Endodermal cell (in vitro differentiated cells): ENCODE measurements at regions not wholly inside any gene's neighbourhood (a gene's known extent, or its start where the extent isn't known, plus 50 kb on each side); places are given as distances from the start of the nearest gene placed in this dataset.

Source experiments
- DNase-seq: peaks from one replicate; pipeline ENCODE4 v3.0.0-alpha.2; 2017
- H3K27ac ChIP-seq: 2 replicates; pipeline ENCODE4 v1.5.1; 2013; ENCODE audit warnings: mild to moderate bottlenecking, low read depth, low read length, moderate library complexity
- H3K27me3 ChIP-seq: 2 replicates; pipeline ENCODE4 v1.6.1; 2013; ENCODE audit warnings: mild to moderate bottlenecking, low read length, moderate library complexity; ENCODE audit not compliant: insufficient read depth, control insufficient read depth, poor library complexity, severe bottlenecking
- H3K36me3 ChIP-seq: 2 replicates; pipeline ENCODE4 v1.7.0; 2013; ENCODE audit warnings: mild to moderate bottlenecking, low read length, moderate library complexity; ENCODE audit not compliant: control insufficient read depth, insufficient read depth
- H3K4me1 ChIP-seq: one replicate; pipeline ENCODE4 v1.7.0; 2013; ENCODE audit warnings: low read length; ENCODE audit not compliant: control insufficient read depth, insufficient read depth
- H3K4me3 ChIP-seq: 2 replicates; pipeline ENCODE4 v1.5.1; 2013; ENCODE audit warnings: mild to moderate bottlenecking, low read length, moderate library complexity
- H3K9ac ChIP-seq: 2 replicates; pipeline ENCODE4 v1.6.1; 2013; ENCODE audit warnings: mild to moderate bottlenecking, low read length, moderate library complexity; ENCODE audit not compliant: poor library complexity, severe bottlenecking; ENCODE audit errors: extremely low read depth
- H3K9me3 ChIP-seq: 2 replicates; pipeline ENCODE4 v1.6.1; 2013; ENCODE audit warnings: mild to moderate bottlenecking, low read length, moderate library complexity; ENCODE audit not compliant: control insufficient read depth
- H3K27ac Mint-ChIP-seq: 2 replicates; pipeline ENCODE4 v1.8.0; 2020; ENCODE audit warnings: mixed read lengths
- H3K27me3 Mint-ChIP-seq: 2 replicates; pipeline ENCODE4 v1.8.0; 2021; ENCODE audit warnings: mild to moderate bottlenecking, mixed read lengths; ENCODE audit not compliant: insufficient read depth
- H3K36me3 Mint-ChIP-seq: 2 replicates; pipeline ENCODE4 v1.8.0; 2020; ENCODE audit warnings: low read depth, mixed read lengths
- H3K4me1 Mint-ChIP-seq: 2 replicates; pipeline ENCODE4 v1.8.0; 2020; ENCODE audit warnings: mixed read lengths
- H3K4me3 Mint-ChIP-seq: 2 replicates; pipeline ENCODE4 v1.8.0; 2020; ENCODE audit warnings: mild to moderate bottlenecking, moderate library complexity, mixed read lengths
- H3K9me3 Mint-ChIP-seq: 2 replicates; pipeline ENCODE4 v1.8.0; 2020; ENCODE audit warnings: mild to moderate bottlenecking, mixed read lengths
- CTCF ChIP-seq: fragments of 200-600 bp; sonication (generic); conservative IDR thresholded peaks from 2 replicates; pipeline ENCODE4 v1.5.0; 2021; ENCODE audit warnings: antibody characterized with exemption, mild to moderate bottlenecking
- WGBS, 2 experiments: methylation state at CpG; one replicate each; pipeline versions ENCODE4 v1.1.5 to v1.1.7; 2013; ENCODE audit warnings: missing lambda C conversion rate in 2 of 2, mixed read lengths in 1 of 2; ENCODE audit not compliant: insufficient coverage in 1 of 2, insufficient read length in 1 of 2; 5-methylcytosine and 5-hydroxymethylcytosine counted together

- no peaks in the 10 kb centered on the region for H3K27me3 ChIP-seq
- Mint-ChIP-seq H3K9me3 (no peaks in the 10 kb centered on the region), H3K36me3 (no peaks in the 10 kb centered on the region), H3K4me1 (peaks cover 15% of the 10 kb centered on the region), H3K27ac (no peak overlapping the region), H3K4me3 (no peak overlapping the region), H3K27me3 (no peaks in the 10 kb centered on the region)
- no peak overlapping the region for H3K4me3 ChIP-seq
- 100% methylated on average over 2 of the region's 2 CpGs; no CpG with 5 or more reads in 1 of the 2 experiments for WGBS, 2 experiments
- H3K27ac ChIP-seq: no peak overlapping the region
- DNase-seq: no peak
- no peaks in the 10 kb centered on the region for H3K4me1 ChIP-seq
- H3K36me3 ChIP-seq: no peaks in the 10 kb centered on the region
- no peak overlapping the region for H3K9ac ChIP-seq
- no peak for TF ChIP-seq CTCF
- no peaks in the 10 kb centered on the region for H3K9me3 ChIP-seq
Measured at GRCh38 chr20:54344832-54345231, 130.6 kb upstream of the DOK5 start.

GRCh38 chr20:54345301-54345724 is 130.1 kb upstream of the DOK5 start:
- Mint-ChIP-seq H3K4me1 (peaks cover 15% of the 10 kb centered on the region), H3K27me3 (no peaks in the 10 kb centered on the region), H3K27ac (no peak overlapping the region), H3K9me3 (no peaks in the 10 kb centered on the region), H3K4me3 (no peak overlapping the region), H3K36me3 (no peaks in the 10 kb centered on the region)
- Histone ChIP-seq H3K9me3 (no peaks in the 10 kb centered on the region), H3K4me3 (no peak overlapping the region), H3K27me3 (no peaks in the 10 kb centered on the region), H3K36me3 (no peaks in the 10 kb centered on the region), H3K27ac (no peak overlapping the region), H3K9ac (no peak overlapping the region), H3K4me1 (no peaks in the 10 kb centered on the region)
- 94 to 95% methylated on average over 4 of the region's 4 CpGs for WGBS, 2 experiments
- no peak for TF ChIP-seq CTCF
- DNase-seq: no peak

GRCh38 chr20:54345821-54346220 is 129.6 kb upstream of the DOK5 start:
- Histone ChIP-seq H3K4me1 (no peaks in the 10 kb centered on the region), H3K36me3 (no peaks in the 10 kb centered on the region), H3K9me3 (no peaks in the 10 kb centered on the region), H3K27me3 (no peaks in the 10 kb centered on the region), H3K9ac (no peak overlapping the region), H3K27ac (no peak overlapping the region), H3K4me3 (no peak overlapping the region)
- 73 to 100% methylated on average over 2 of the region's 2 CpGs for WGBS, 2 experiments
- Mint-ChIP-seq H3K36me3 (no peaks in the 10 kb centered on the region), H3K4me1 (peaks cover 15% of the 10 kb centered on the region), H3K27ac (peak overlapping the region; percentile 42), H3K9me3 (no peaks in the 10 kb centered on the region), H3K4me3 (no peak overlapping the region), H3K27me3 (no peaks in the 10 kb centered on the region)
- DNase-seq: no peak
- TF ChIP-seq CTCF: no peak
